OCI-LY1 (cell line): ENCODE measurements at regions not wholly inside any gene's neighbourhood (a gene's known extent, or its start where the extent isn't known, plus 50 kb on each side); places are given as distances from the start of the nearest gene placed in this dataset.

ENCODE experiments used
- EZH2 ChIP-seq: fragments of 200-600 bp; sonication (generic), shearing (Covaris generic); IDR thresholded peaks from 2 replicates; pipeline ENCODE4 v1.8.0; 2017; ENCODE audit warnings: borderline replicate concordance, mixed run types, mild to moderate bottlenecking, antibody characterized with exemption, low read length, moderate library complexity, mixed read lengths
- TF ChIP-seq, protein P1 (sequence below): fragments of 200-600 bp; sonication (generic), shearing (Covaris generic); IDR thresholded peaks from 2 replicates; pipeline ENCODE4 v1.5.1; 2017; ENCODE audit warnings: mild to moderate bottlenecking, antibody characterized with exemption, low read length, moderate library complexity, mixed read lengths

DNA sequence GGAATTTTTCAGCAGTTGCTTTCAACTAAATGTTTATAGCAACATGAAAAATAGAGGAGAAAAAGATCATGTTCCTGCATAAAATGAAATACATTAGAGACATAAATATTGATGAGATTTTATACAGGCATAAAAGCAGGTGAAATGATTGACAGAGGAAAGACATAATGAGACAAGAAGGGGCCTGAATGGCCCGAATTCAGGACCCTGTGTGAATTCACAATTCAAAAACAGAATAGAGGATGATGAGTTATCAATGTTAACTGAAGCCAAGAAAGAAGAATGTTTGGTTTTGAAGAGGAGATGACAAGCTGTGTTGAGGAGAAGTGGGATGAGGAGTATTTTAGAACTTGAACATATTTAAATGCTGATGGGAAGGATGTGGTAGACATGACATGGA, 371.1 kb downstream of the FBXO8 start:
- TF ChIP-seq, protein P1, sequence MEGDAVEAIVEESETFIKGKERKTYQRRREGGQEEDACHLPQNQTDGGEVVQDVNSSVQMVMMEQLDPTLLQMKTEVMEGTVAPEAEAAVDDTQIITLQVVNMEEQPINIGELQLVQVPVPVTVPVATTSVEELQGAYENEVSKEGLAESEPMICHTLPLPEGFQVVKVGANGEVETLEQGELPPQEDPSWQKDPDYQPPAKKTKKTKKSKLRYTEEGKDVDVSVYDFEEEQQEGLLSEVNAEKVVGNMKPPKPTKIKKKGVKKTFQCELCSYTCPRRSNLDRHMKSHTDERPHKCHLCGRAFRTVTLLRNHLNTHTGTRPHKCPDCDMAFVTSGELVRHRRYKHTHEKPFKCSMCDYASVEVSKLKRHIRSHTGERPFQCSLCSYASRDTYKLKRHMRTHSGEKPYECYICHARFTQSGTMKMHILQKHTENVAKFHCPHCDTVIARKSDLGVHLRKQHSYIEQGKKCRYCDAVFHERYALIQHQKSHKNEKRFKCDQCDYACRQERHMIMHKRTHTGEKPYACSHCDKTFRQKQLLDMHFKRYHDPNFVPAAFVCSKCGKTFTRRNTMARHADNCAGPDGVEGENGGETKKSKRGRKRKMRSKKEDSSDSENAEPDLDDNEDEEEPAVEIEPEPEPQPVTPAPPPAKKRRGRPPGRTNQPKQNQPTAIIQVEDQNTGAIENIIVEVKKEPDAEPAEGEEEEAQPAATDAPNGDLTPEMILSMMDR = no peak
- TF ChIP-seq EZH2 = no peak
